ENCODE measurements at regions not wholly inside any gene's neighbourhood (a gene's known extent, or its start where the extent isn't known, plus 50 kb on each side); places are given as distances from the start of the nearest gene placed in this dataset.
"Not testable (repeated sequence)": the region's sequence is repeated elsewhere in the genome, so short reads cannot be mapped to it uniquely, and the experiment has no call there.

DNA sequence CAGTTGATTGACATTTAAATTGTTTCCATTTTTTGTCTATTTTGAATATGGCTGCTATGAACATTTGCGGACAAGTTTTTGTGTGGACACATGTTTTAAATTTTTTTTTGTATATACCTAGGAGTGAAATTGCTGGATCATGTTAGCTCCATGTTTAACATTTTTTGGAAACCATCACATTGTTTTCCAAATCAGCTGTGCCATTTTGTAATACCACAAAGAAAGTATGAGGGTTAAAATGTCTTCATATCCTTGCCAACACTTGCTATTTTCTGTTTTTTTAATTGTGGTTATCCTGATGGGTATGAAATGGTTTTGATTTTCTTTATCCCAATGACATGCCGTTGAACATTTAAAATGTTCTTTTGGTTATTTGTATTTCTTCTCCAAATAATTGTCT, 52.1 kb downstream of the CARTPT start:
- DNase-seq = no peak

DNA sequence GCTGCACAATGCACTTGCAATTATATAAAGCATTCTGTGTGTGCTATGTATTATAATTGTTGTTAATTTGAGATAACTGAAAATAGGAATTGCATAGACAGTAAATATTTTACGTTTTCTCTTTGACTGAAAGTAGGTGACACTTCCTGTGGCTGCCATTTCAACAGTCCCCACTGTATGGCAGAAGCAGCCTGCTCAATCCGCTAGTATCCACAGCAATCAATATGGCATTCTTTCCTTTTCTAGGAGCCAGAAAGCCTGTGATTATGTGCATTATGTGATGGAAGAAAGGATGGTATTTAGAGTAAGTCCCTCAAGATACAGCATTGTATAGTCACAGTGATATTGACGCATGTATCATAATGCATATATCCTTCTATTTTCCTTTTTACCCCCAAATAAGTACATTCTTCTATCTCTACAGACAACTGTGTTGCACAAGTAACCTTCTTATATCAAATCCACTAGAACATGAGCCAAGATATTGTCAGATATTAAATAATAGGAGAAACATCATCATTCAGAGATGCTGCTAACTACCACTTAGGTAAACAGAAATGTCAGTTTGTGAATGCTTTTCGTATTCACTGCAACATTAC, 59.7 kb downstream of the CARTPT start:
- no peak for DNase-seq

DNA sequence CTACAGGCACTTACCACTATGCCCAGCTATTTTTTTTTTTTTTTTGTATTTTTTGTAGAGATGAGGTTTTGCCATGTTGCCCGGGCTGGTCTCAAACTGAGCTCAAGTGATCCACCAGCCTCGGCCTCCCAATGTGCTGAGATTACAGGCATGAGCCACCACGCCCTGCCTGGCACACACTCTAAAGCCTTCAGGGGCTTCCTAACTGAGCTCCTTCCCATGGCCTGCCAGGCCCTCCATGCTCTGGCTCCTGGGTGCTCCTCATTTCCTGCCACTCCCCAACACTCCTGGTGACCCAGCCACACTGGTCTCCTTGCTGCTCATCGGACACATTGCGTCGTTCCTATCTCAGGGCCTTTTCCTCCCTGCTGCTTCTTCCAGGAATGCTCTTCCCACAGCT, 61.5 kb downstream of the CARTPT start:
- DNase-seq = no peak

DNA sequence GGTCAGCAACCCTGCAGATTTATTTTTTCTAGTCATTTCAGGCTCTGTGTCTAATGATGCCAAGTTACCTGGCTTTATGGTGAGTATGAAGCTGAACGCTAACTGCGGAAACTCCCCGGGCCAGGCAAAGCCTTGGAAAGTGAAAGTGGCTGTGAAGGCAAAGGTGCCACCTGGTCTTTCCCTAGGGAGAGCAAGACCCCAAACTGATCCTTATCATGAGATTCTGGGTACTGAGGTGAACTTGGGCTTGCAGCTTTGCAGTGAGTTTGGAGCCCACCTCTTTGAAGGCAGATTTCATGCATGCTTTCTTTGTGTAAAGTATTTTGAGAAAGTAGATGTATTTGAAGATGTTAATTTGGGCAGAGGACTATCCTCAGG, 63.3 kb downstream of the CARTPT start:
- no peak for DNase-seq

DNA sequence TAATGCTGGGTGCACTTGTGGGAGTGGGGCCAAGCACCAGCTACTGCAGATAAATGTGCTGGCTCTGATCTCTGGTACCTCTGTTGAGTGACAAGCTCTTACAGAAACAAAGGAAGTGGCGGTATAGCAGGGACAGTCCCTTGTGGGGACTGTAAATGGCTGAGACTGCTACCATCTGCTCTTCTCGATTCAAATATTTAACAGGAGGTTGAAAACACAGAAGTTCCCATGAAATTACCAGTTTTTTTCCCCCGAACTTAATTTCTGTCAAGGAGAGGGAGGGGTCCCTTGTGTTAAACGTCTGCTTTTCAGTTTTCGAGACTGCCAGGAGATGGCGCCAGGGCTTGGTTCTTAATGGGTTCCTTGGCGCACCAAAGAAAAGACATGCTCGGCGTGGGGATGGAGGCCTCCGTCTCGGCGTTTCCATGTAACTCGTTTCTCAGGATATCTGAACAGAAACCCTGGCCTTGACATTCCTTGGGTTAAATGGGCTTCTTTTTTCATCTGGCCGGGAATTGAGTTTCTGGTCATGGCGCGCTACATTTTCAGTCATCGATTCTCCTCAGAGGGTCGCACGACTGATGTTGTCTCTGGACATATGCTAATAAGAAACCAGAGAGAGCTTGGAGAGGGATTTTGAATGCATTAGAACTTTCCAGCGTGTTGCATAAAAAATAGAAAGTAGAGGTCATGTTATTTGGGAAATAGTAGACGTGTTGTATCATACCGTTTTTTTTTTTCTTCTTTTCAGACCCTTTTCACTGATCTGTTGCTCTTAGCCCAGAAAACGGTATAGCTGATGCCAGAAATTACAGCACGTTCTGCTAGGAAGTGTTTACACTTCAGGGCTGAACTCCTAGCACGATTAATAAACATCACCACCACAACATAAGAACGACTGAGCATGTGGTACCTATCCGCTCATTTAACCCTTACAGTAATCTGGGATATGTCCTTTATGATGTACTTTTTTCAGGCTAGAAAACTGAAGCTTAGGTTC, 64.0 kb downstream of the CARTPT start:
- peak; percentile 24 for DNase-seq

DNA sequence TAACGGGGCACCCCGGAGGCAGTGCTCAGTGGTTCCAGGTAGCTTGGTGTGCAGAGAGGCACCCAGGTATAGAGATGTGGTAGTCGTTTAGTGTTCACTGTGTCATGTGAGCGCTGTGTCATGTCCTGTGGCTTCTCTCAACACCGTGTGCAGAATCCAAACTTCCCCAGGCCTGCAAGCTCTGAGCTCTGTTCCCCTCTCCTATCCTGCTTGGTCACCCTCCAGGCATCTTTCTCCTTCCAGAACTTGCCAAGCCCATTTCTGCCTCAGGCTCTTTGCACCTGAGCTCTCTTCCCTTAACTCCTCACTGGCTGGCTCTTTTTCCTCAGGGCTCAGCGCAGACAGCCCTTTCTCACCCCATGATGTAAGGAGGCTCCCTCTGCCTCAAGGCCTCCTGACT, 64.8 kb downstream of the CARTPT start:
- no peak for DNase-seq

DNA sequence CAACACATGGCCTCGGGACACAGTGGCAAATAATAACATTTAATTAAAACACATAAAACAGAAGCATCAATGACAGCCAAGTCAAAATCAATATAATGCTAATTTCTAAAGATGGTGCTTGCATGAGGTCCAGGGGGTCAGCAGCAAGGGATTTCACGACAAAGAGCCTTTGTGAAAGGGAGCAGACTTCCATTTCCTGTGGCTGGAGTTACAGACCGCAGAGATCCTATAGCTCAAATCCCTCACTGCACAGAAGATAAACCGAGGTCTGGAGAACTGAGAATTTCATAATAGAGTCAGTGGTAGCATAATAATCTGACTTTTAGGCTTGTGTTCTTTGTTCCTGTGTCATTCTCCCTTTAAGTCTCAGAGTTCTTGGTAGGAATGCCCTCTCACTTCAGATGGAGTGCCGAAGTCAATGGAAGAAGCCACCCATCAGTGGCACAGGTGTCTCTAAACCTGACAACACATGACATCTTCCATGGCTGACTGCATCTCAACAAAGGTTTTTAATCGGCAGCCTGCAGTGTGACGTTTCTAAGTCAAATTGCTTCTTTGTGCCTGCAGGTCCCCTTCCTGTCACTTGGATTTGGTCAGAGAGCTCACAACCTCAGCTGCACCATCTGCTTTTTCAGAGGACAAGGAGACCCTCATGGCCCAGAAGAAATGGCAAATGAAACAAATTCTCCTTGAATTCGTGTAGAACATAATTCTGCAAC, 67.4 kb downstream of the CARTPT start:
- DNase-seq = no peak

DNA sequence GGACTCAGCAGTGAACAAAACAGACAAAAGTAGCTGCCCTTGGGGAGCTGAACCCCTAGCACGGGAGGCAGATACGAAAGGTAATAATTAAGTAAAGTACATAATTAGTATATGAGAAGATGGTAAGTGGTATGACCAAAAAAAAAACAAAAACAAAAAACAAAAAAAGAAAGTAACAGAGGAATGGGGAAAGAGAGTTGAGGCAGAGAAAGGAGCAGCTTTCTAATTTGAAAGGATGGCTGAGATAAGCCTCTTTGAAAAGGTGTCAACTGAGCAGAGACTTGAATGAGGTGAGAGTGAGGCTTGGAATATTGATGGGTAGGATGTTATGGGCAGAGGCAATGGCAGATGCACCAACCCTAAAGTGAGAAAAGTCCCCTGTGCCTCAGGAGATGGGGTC, 69.7 kb downstream of the CARTPT start:
- no peak for DNase-seq

DNA sequence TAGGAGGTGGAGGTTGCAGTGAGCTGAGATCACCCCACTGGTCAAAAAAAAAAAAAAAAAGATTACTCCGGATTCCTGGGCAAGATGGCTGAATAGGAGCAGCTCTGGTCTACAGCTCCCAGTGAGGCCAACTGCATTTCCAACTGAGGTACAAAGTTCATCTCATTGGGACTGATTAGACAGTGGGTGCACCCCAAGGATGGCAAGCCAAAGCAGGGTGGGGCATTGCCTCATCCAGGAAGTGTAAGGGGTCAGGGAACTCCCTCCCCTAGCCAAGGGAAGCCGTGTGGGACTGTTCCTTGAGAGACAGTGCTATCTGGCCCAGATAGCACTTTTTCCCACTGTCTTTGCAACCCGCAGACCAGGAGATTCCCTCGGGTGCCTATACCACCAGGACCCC, 70.7 kb downstream of the CARTPT start:
- no peak for DNase-seq

DNA sequence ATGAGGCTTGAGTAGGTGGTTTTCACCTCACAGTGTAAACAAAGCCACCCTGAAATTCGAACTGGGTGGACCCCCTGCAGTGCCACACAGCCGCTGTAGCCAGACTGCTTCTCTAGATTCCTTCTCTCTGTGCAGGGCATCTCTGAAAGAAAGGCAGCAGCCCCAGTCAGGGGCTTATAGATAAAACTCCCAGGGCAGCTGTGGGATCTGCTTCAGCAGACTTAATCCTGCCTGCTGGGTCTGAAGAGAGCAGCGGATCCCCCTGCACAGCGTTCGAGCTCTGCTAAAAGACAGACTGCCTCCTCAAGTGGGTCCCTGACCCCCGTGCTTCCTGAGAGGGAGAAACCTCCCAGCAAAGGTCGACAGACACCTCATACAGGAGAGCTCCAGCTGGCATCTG, 71.4 kb downstream of the CARTPT start:
- no peak for DNase-seq

DNA sequence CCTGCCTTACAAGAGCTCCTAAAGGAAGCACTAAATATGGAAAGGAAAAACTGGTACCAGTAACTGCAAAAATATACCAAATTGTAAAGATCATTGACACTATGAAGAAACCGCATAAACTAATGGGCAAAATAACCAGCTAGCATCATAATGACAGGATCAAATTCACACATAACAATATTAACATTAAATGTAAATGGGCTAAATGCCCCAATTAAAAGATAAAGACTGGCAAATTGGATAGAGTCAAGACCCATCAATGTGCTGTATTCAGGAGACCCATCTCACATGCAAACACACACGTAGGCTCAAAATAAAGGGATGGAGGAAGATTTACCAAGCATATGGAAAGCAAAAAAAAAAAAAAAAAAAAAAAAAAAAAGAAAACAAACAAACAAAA, 73.0 kb downstream of the CARTPT start:
- DNase-seq = not testable (repeated sequence)

DNA sequence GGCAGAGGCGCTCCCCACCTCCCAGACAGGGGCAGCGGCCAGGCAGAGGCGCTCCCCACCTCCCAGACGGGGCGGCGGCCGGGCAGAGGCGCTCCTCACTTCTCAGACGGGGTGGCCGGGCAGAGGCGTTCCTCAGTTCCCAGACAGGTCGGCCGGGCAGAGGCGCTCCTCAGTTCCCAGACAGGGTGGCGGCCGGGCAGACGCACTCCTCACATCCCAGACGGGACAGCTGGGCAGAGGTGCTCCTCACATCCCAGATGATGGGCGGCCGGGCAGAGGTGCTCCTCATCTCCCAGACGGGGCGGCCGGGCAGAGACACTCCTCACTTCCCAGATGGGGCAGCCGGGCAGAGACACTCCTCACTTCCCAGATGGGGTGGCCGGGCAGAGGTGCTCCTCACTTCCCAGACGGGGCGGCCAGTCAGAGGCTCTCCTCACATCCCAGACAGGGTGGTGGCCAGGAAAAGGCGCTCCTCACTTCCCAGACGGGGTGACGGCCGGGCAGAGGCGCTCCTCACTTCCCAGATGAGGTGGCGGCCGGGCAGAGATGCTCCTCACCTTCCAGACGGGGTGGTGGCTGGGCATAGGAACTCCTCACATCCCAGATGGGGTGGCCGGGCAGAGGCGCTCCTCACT, 75.1 kb downstream of the CARTPT start:
- DNase-seq = no peak

DNA sequence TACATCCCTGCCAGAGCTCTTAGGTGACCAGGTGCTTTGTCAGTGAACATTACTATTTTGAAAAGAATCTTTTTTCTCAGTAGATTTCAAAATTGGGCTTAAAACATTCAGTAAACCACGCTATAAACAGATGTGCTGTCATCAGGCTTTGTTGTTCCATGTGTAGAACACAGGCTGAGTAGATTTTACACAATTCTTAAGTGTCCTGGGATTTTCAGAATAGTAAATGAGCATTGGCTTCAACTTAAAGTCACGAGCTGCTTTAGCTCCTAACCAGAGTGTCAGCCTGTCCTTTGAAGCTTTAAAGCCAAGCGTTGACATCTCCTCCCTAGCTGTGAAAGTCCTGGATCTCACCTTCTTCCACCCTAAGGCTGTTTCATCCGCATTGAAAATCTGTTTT, 83.6 kb downstream of the CARTPT start:
- DNase-seq = no peak

DNA sequence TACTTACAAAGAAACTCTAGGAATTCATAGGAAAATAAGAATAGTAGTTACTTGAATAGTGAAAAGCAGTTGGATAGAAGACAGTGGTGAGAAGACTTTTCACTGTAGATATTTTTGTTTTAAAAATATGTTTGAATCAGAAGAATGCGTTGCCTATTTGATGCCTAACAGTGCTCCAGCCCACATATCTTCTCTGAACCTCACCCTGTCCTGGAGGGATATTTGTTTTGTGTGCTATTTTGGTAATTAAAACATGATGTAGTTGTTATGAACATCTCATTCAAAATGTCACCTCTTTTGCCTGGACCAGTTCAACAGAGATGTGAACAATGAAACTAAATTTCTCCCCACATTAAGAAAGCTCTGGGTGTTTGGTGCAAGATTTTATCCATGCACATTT, 87.6 kb downstream of the CARTPT start:
- DNase-seq = no peak

DNA sequence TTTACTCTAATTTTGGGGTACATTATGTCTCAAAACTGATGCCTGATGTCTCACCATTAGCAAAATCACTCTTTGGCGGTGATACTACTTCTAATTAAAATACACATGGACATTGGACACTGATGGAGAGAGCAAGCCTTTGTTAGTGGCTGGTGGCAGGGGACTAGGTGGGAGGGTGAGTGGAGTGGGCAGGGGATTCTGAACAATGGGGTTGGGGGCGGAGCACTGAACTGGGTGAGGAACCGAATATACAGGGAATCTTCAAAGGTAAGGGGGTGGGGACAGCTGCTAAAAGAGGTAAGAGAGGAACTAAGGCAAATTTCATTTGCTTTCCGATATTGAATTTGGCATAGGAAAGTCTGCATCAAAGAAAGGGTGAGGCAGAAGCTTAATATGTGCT, 88.8 kb downstream of the CARTPT start:
- no peak for DNase-seq

DNA sequence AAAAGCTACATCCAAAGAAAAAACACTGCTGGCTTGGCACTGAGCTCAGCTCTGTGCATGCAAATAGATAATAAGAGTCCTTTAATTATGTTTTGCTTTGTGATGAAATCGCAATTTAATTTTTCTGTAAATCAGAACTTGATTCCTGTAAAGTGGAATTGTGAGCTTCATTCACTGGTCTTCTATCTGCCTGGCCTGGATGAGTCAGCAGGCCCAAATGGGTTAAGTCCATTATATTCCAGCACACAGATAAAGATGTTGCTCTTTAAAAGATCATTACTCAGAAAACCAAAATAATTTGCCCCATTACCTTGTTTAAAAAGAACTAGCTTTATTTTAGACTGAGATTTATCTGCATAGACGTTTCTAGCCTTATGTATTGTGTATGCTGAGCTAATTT, 90.4 kb downstream of the CARTPT start:
- DNase-seq = no peak

DNA sequence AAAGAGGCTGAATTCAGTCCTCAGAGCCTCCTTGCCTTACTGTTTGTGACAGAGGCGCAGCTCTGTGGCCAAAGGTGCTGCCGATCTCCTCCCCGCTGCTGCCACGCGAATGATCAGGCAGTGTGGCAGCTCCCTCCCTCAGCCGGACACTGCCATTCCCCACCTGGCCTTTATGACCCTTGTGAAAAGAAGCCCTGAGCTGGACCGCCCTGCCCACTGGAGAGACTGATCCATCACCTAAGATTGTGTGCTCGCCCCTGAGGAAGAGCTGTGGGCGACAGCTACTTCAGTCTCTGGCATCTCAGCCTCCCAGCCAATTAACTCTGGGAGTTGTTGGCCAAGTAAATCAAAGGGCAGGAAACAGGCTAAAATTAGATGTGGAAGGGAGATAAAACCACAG, 90.9 kb downstream of the CARTPT start:
- no peak for DNase-seq

DNA sequence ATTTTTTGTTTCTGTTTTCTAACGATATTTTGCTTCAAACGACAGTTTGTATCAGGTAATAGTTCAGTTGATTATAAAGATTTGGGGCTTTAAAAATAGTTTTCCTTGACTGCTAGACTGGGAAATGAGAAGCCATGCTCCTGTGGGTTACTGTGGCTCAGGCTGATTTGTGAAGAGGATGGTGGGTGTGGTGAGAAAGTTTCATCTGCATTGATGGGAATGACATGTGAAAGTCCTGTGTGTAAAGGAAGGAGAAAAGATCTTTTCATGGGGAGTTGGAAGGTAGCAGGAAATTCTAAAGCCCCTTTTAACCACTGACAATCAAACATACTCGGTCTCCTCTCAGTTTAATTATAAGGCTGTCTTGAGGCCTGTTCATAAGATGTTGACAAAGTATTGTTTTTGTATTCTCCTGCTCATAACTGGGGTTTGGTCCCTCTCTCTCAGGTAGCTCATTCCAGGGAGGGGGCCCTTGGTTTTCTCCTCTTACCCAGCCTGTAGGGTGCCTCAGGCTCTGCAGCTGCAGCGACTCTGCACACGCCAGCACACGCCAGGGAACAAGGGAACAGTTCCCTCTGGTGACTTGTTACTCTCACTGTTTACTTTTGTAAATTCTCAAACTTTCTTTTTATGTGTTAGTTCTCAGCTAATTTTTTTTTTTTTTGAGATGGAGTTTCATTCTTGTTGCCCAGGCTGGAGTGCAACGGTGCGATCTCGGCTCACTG, 91.6 kb downstream of the CARTPT start:
- DNase-seq = no peak

DNA sequence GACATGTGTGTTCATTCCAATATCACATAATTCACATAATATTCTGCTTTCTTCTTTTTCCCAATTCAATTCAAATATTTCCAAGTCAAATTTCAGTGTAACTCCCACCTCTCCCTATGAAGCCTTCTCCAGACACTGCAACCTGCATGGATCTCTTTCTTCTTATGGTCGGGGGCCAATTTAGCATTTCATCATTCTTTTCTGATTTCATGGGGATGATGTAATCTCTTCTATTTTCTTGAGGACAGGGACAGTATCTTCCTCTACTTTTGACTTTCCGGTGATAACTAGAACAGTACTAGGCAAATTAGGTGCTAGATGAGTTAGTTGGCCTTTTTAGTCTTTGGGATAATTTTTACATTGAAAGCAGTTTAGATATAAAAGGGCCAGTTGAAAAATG, 92.7 kb downstream of the CARTPT start:
- DNase-seq = no peak

DNA sequence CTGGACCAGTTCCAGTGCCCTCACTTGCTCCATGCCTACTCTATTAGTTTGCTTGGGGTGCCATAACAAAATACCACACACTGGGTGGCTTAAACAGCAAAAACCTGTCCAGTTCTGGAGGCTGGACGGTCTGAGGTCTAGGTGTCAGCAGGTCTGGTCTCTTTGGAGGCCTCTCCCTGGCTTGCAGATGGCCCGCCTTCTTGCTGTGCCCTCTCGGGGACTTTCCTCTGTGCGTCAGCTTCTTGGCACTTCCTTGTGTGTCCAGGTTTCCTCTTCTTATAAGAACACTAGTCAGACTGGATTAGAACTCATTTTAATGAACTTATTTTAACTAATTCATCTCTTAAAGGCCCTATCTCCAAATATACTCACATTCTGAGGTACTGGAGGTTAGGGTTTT, 97.2 kb downstream of the CARTPT start:
- no peak for DNase-seq

DNA sequence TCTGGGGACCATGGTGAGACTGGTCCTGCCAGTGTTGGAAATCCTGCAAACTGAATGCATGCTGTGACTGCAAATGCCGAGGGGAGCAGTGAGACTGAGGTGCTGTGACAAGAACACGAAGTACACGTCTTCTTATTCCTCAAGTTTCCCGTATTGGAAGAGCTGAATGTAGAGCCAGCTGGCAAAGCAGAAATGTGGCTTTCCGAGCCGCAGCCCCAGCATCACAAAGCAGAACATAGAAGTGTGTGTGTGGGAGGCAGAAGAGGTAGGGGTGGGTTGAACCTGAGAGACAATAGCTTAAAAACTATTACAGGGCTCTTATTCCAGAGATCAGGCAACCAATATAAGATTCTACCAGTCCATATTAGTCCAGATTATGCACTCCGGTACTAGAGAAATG, 98.8 kb downstream of the CARTPT start:
- DNase-seq = no peak

DNA sequence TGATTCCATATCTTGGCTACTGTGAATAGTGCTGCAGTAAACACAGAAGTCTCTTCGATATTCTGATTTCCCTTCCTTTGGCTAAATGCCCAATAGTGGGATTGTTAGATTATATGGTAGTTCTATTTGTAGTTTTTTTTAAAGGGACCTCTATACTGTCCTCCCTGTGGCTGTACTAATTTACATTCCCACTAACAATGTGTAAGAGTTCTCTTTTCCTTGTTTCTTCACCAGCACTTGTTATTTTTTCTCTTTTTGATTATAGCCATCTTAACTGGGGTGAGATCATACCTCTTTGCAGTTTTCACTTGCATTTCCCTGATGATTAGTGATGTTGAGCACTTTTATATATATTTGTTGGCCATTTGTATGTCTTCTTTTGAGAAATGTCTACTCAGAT, 102.0 kb downstream of the CARTPT start:
- DNase-seq = no peak

DNA sequence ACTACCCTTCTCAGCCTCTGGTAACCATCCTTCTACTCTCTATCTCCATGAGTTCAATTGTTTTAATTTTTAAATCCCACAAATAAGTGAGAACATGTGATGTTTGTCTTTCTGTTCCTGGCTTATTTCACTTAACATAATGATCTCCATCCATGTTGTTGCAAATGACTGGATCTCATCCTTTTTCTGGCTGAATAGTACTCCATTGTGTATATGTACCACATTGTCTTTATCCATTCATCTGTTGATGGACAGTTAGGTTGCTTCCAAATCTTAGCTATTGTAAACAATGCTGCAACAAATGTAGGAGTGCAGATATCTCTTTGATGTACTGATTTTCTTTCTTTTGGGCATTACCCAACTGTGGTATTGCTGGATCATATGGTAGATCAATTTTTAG, 103.0 kb downstream of the CARTPT start:
- not testable (repeated sequence) for DNase-seq

Data from NK-92 treated with Interleukin-12 subunit alpha and Interleukin-12 subunit beta, amount 100 ng/mL, for 24 hours (cell line).